GM18519 (cell line): ENCODE measurements at regions not wholly inside any gene's neighbourhood (a gene's known extent, or its start where the extent isn't known, plus 50 kb on each side); places are given as distances from the start of the nearest gene placed in this dataset.

ENCODE experiments used
- ATAC-seq: cut with Tn5 transposase; IDR thresholded peaks from one replicate; pipeline ENCODE4 v1.9.1; 2021; ENCODE audit warnings: mild to moderate bottlenecking, moderate library complexity; ENCODE audit not compliant: unreplicated experiment, low FRiP score

GRCh38 chr10:78703593-78703992, 365.2 kb upstream of the ZMIZ1 start:
- no peak for ATAC-seq

GRCh38 chr10:78706256-78706655, 362.5 kb upstream of the ZMIZ1 start:
- ATAC-seq = no peak

- no peak for ATAC-seq
Measured at GRCh38 chr10:78706726-78707540, 361.8 kb upstream of the ZMIZ1 start.

- no peak for ATAC-seq
Measured at GRCh38 chr10:78707745-78708144, 361.0 kb upstream of the ZMIZ1 start.

- ATAC-seq = no peak
Measured at GRCh38 chr10:78712147-78712546, 356.6 kb upstream of the ZMIZ1 start.

- ATAC-seq = no peak
Measured at GRCh38 chr10:78713659-78714058, 355.1 kb upstream of the ZMIZ1 start.

GRCh38 chr10:78714225-78714624, 354.5 kb upstream of the ZMIZ1 start:
- ATAC-seq = no peak

GRCh38 chr10:78715435-78715834, 353.3 kb upstream of the ZMIZ1 start:
- ATAC-seq = no peak

- ATAC-seq = no peak
Measured at GRCh38 chr10:78716043-78716660, 352.6 kb upstream of the ZMIZ1 start.

- no peak for ATAC-seq
Measured at GRCh38 chr10:78717200-78717599, 351.6 kb upstream of the ZMIZ1 start.

GRCh38 chr10:78718032-78718572, 350.7 kb upstream of the ZMIZ1 start:
- no peak for ATAC-seq

- no peak for ATAC-seq
Measured at GRCh38 chr10:78719276-78719675, 349.5 kb upstream of the ZMIZ1 start.

GRCh38 chr10:78720091-78720490, 348.7 kb upstream of the ZMIZ1 start:
- no peak for ATAC-seq

- no peak for ATAC-seq
Measured at GRCh38 chr10:78721231-78721630, 347.5 kb upstream of the ZMIZ1 start.

GRCh38 chr10:78724846-78725245, 343.9 kb upstream of the ZMIZ1 start:
- ATAC-seq = no peak

GRCh38 chr10:78726171-78726570, 342.6 kb upstream of the ZMIZ1 start:
- no peak for ATAC-seq

GRCh38 chr10:78727251-78727650, 341.5 kb upstream of the ZMIZ1 start:
- no peak for ATAC-seq

GRCh38 chr10:78727728-78728127, 341.0 kb upstream of the ZMIZ1 start:
- no peak for ATAC-seq

- no peak for ATAC-seq
Measured at GRCh38 chr10:78728176-78728575, 340.6 kb upstream of the ZMIZ1 start.

GRCh38 chr10:78729366-78729765, 339.4 kb upstream of the ZMIZ1 start:
- ATAC-seq = no peak

- no peak for ATAC-seq
Measured at GRCh38 chr10:78729800-78730199, 339.0 kb upstream of the ZMIZ1 start.

- no peak for ATAC-seq
Measured at GRCh38 chr10:78730754-78731153, 338.0 kb upstream of the ZMIZ1 start.
